ENCODE measurements at regions not wholly inside any gene's neighbourhood (a gene's known extent, or its start where the extent isn't known, plus 50 kb on each side); places are given as distances from the start of the nearest gene placed in this dataset.

- DNase-seq (ENCODE audit: insufficient read length, low spot score): no peak
- no peak for FAIRE-seq
- no peak for TF ChIP-seq POLR2A (IDR thresholded peaks at IDR 0.05; ENCODE audit: low read depth, low read length)
Measured at GRCh38 chr21:15676935-15677334, 52.8 kb upstream of the USP25 start.

- DNase-seq (ENCODE audit: insufficient read length, low spot score) (no peak), FAIRE-seq (no peak)
- TF ChIP-seq POLR2A (IDR thresholded peaks at IDR 0.05; ENCODE audit: low read depth, low read length): no peak
Measured at GRCh38 chr21:15679630-15680029, 50.2 kb upstream of the USP25 start.

Data from H54 (cell line).